Activated CD8-positive, alpha-beta memory T cell treated with anti-CD3 and anti-CD28 coated beads for 48 hours (primary cell): ENCODE measurements at regions not wholly inside any gene's neighbourhood (a gene's known extent, or its start where the extent isn't known, plus 50 kb on each side); places are given as distances from the start of the nearest gene placed in this dataset.
"Not testable (repeated sequence)": the region's sequence is repeated elsewhere in the genome, so short reads cannot be mapped to it uniquely, and the experiment has no call there.

ENCODE experiments used
- DNase-seq, 3 experiments: peaks; one replicate each; pipeline ENCODE4 v3.0.0-alpha.2; 2020; ENCODE audit warnings: low read depth in 2 of 3, low spot score in 2 of 3

GRCh38 chr14:97129639-97130038, 332.5 kb downstream of the VRK1 start:
- no peak for DNase-seq

- DNase-seq = not testable (repeated sequence)
Observed at GRCh38 chr14:97135847-97136246, 338.7 kb downstream of the VRK1 start.

DNA sequence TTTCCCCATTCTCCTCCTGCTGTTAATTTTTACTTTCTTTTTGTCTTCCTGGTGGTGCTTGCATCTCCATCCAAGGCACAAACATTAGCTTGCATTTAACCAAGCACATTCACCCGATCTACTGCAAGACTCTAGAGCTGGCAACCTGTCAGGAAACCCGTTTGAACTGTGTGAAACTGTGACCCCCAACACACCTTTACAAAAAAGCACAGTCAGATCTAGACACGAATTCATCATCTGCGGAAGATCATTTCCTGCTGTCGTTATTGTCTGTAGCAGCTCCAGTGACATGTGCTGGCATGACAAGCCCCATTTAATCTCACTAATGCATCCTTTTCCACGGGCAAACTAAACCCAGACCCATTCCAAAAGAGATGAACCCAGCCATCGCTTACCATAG, 340.5 kb downstream of the VRK1 start:
- DNase-seq = no peak

GRCh38 chr14:97138801-97139200, 341.6 kb downstream of the VRK1 start:
- DNase-seq = no peak

GRCh38 chr14:97143011-97143410, 345.8 kb downstream of the VRK1 start:
- no peak for DNase-seq

- no peak for DNase-seq
Observed at GRCh38 chr14:97143456-97143855, 346.3 kb downstream of the VRK1 start.

GRCh38 chr14:97148021-97148420, 350.8 kb downstream of the VRK1 start:
- not testable (repeated sequence) for DNase-seq

DNA sequence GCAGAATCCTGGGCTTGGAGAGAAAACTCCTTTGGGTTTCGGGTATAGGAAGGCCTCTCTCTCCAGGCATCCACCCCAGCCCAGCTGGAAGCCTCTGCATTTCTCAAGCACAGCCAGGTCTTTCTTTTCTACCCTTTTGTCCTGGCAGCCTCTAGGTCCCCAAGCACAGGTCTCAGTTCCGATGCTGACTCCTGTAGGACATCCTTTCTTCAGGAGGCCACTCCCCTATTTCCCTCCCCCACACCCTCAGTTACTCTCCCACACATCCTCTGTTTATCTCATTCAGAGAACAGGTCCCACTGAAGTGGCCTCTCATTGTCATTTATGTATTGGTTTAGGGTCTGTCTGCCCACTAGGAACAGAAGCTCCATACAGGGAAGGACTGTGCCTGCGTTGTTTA, 352.6 kb downstream of the VRK1 start:
- DNase-seq = no peak

- no peak for DNase-seq
Observed at GRCh38 chr14:97153527-97153926, 356.3 kb downstream of the VRK1 start.

GRCh38 chr14:97155320-97155719, 358.1 kb downstream of the VRK1 start:
- no peak for DNase-seq

GRCh38 chr14:97155814-97156213, 358.6 kb downstream of the VRK1 start:
- DNase-seq = no peak

DNA sequence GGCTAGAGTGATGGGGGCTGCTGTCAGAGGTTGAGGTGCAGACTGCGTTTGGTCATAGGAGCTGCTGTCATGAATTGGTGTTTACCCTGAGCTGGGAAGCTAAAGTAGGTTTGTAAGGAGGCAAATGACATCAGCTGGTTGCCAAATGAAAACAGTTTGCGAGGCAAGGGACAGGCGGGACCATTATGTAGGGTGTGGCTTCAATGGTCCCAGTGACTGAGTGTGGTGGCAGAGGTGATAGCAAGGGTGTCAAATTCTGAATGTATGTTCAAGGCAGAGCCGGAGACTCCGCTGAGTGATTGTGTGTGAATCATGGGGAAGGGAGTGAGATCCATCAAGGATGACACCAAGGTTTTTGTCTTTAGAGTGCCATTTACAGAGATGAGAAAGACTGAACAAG, 359.5 kb downstream of the VRK1 start:
- DNase-seq = no peak

DNA sequence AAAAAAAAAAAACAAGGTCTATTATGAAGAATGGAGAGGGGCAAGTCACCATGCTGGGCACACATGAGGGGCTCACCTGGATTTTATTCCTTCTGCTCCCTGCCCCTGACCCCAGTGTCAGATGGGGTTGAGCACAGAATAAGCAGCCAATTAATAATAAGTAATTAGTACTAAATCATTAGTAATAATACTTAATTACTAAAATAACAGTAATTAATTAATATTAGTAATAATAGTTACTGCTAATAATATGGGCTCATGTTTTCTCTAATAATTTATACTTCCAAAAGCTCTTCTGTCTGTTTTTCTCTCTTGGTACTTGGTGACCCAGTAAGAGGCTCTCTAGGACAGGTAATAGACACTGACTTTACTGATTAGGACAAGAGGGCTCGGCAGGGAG, 360.9 kb downstream of the VRK1 start:
- DNase-seq = no peak

DNA sequence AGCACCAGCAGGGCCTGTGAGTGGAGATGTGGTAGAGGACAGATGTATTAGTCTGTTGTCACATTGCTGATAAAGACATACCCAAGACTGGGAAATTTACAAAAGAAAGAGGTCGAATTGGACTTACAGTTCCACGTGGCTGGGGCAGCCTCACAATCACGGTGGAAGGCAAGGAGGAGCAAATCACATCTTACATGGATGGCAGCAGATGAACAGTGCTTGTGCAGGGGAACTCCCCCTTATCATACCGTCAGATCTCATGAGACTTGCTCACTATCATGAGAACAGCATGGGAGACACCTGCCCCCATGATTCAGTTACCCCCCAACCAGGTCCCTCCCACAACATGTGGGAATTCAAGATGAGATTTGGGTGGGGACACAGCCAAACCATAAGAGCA, 361.9 kb downstream of the VRK1 start:
- DNase-seq = no peak

DNA sequence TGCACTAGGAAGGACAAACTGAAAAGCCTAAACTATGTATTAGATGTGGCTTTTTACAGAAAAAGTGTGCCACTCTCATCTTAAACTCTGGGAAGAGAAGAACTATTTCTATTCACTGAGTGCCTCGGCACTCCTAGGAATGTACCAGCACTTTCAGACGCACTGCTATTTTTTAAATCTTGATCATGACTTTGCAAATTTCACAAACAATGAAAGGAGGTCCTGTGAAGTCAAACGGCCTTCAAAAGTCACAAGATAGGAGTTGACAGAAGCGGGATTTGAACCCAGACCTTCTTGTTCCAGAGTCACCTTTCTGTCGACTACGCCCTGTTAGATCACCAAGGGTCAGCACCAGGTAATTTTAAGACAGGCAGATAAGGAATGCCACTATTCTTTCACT, 365.4 kb downstream of the VRK1 start:
- DNase-seq = no peak

- DNase-seq = no peak
Observed at GRCh38 chr14:97164021-97164420, 366.8 kb downstream of the VRK1 start.

GRCh38 chr14:97166497-97166896, 369.3 kb downstream of the VRK1 start:
- DNase-seq = no peak

DNA sequence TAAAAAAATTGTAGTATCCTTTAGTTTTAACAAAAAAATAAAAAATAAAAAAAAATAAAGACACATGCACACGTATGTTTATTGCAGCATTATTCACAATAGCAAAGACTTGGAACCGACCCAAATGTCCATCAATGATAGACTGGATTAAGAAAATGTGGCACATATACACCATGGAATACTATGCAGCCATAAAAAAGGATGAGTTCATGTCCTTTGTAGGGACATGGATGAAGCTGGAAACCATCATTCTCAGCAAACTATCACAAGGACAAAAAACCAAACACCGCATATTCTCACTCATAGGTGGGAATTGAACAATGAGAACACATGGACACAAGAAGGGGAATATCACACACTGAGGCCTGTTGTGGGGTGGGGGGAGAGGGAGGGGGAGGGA, 370.4 kb downstream of the VRK1 start:
- not testable (repeated sequence) for DNase-seq

GRCh38 chr14:97172644-97173043, 375.5 kb downstream of the VRK1 start:
- DNase-seq = no peak

- DNase-seq = no peak
Observed at GRCh38 chr14:97177016-97177415, 379.8 kb downstream of the VRK1 start.

DNA sequence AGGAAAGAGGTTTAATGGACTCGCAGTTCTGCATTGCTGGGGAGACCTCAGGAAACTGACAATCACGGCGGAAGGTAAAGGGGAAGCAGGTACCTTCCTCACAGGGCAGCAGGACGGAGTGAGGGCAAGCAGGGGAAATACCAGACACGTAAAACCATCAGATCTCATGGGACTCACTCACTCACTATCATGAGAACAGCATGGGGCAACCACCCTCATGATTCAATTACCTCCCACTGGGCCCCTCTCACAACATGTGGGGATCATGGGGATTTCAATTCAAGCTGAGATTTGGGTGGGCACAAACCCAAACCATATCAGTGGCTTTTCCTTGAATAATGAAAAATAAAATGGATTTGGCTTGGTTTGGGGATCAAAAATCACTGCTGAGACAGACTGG, 380.5 kb downstream of the VRK1 start:
- no peak for DNase-seq

GRCh38 chr14:97178781-97179180, 381.6 kb downstream of the VRK1 start:
- DNase-seq = no peak

DNA sequence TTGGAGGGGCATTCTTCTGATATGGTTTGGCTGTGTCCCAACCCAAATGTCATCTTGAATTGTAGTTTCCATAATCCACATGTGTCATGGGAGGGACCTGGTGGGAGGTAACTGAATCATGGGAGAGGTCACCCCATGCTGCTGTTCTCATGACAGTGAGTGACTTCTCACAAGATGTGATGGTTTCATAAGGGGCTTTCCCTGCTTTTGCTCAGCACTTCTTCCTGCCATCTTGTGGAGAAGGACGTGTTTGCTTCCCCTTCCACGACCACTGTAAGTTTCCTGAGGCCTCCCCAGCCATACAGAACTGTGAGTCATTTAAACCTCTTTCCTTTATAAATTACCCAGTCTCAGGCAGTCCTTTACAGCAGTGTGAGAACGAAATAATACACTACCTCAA, 382.4 kb downstream of the VRK1 start:
- no peak for DNase-seq
